ENCODE measurements at regions not wholly inside any gene's neighbourhood (a gene's known extent, or its start where the extent isn't known, plus 50 kb on each side); places are given as distances from the start of the nearest gene placed in this dataset.
A peak's percentile ranks its signal among the peaks of the same experiment; 100 is the strongest.
"Not testable (repeated sequence)": the region's sequence is repeated elsewhere in the genome, so short reads cannot be mapped to it uniquely, and the experiment has no call there.

- not testable (repeated sequence) for DNase-seq (ENCODE audit: low spot score)
Observed at GRCh38 chr6:102758536-102758935, 1365.0 kb downstream of the GRIK2 start.

GRCh38 chr6:102749210-102749971, 1355.9 kb downstream of the GRIK2 start:
- DNase-seq (ENCODE audit: low spot score) = no peak

GRCh38 chr6:102746941-102747340, 1353.4 kb downstream of the GRIK2 start:
- no peak for DNase-seq (ENCODE audit: low spot score)

DNA sequence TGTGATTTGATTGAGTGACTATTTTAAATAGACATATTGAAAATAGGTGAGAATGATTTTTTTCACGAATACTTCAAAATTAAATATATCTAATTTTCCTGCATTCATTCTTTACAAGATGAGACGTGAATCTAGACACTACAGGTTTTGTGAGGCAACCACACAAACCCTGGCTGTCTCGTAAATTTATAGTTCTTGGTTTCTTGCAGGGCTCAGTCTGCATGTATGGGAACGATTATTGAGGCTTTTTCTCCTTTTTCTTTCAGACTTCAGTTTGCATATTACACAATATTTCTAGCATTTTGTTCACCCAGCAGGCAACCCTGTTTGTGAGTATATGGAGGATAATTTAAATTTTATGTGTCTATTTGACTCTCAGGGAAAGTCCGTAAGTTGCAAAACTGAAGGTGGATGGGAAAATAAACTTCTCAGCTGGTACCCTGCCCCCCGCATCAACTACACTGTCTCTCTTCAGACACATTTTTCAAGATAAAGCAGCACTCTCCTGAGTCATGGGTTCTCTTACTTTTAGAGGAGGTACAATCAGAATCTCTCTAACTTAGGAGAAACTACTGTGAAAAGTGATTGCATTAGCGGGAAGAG, 1349.3 kb downstream of the GRIK2 start:
- no peak for DNase-seq (ENCODE audit: low spot score)

GRCh38 chr6:102742028-102742427, 1348.5 kb downstream of the GRIK2 start:
- DNase-seq (ENCODE audit: low spot score) = no peak

DNA sequence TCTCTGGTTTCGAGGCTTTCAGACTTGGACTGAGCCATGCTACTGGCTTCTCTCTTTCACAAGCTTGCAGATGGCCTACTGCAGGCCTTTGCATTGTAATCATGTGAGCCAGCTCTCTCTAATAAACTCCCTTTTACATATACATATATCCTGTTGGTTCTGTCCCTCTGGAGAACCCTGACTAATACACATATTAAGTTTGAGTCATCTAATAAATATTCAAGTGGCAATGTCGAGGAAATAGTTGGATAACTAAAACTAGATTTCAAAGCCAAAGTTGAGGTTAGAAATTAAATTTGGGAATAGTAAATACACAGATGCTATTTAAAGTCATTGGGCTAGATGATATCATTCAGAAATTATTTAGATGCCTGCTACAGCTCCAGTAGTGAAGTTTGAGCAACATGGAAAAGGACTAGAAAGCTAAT, 1343.4 kb downstream of the GRIK2 start:
- no peak for DNase-seq (ENCODE audit: low spot score)

DNA sequence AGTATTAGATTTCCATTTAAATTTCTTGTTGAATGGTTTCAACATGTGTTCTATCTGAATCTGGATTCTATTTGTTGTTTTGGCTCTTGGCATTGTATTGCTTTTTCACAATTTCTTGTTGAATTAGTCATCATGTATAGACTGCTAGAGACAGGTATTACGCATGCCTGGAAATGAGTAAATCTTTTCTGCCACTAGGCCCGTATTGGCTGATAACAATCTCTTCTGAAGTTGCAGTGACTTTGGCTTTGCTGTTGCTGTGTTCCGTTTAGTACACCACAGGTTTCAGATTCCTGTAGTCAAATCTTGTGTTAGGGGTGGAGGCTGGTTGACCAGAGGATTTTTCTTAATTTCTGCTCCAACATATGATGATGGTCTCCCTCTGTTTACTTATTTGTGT, 1339.4 kb downstream of the GRIK2 start:
- DNase-seq (ENCODE audit: low spot score) = no peak

DNA sequence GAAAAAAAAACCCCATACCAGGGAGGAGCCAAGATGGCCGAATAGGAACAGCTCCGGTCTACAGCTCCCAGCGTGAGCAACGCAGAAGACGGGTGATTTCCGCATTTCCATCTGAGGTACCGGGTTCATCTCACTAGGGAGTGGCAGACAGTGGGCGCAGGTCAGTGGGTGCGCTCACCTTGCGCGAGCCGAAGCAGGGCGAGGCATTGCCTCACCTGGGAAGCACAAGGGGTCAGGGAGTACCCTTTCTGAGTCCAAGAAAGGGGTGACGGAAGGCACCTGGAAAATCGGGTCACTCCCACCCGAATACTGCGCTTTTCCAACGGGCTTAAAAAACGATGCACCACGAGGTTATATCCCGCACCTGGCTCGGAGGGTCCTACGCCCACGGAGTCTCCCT, 1328.6 kb downstream of the GRIK2 start:
- not testable (repeated sequence) for DNase-seq (ENCODE audit: low spot score)

- DNase-seq (ENCODE audit: low spot score) = no peak
Observed at GRCh38 chr6:102717737-102718456, 1324.4 kb downstream of the GRIK2 start.

DNA sequence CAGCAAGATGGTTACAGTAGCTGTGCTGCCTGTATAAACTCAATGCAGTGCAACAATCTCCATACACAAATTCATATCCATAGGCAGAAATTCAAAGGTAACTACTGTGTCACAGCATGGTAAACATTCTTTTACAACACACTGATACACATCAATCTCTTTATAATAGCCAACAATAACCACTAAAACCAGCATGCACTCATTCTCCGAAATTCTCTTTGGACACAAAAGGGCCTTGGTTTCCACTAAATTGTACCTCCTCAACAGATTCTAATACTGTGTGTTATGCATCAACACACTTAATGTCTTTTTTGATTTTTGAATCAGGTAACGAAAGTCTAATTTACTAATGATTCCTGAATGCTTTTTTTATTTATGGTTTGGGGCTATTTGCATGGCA, 1323.7 kb downstream of the GRIK2 start:
- DNase-seq (ENCODE audit: low spot score) = no peak

DNA sequence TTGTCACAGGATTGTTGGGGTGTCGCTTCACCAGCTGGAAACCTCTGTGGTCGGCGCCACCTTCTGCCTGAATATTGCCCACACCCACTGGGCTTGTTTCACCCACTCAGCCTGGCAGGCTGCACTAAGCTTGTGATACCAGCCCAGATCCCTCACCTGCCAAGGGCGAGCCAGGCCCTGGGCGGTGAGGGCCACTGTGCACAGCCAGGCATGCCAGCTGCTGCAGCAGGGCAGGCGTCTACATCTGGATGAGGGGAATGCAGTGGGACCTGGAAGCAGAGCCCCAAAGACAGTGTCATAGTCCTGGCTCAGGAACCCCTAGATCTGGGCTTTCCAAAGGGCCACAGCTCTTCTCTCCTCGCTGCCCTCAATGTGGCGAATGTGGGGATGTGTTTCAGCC, 1307.5 kb downstream of the GRIK2 start:
- DNase-seq (ENCODE audit: low spot score) = no peak

- peak; percentile 41 for DNase-seq (ENCODE audit: low spot score)
Observed at GRCh38 chr6:102686461-102686860, 1293.0 kb downstream of the GRIK2 start.

DNA sequence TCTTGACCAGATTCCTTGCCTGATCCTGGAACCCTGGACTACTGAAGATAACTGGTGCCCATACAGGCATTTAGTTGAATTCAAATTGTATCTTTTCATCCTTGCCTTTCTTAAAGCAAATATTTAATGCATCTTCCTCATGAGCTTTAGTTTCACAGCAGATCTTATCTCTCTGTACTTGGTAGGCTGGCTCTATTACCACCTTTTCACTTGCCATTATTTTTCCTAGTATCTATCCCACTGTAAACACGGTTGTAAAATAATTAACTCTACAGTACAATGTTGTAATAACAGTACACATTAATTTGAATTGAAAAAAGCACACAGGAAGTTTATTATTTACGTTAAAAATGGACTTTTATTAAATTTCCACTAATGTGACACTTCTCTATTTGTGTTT, 1286.9 kb downstream of the GRIK2 start:
- no peak for DNase-seq (ENCODE audit: low spot score)

GRCh38 chr6:102679865-102680264, 1286.4 kb downstream of the GRIK2 start:
- no peak for DNase-seq (ENCODE audit: low spot score)

DNA sequence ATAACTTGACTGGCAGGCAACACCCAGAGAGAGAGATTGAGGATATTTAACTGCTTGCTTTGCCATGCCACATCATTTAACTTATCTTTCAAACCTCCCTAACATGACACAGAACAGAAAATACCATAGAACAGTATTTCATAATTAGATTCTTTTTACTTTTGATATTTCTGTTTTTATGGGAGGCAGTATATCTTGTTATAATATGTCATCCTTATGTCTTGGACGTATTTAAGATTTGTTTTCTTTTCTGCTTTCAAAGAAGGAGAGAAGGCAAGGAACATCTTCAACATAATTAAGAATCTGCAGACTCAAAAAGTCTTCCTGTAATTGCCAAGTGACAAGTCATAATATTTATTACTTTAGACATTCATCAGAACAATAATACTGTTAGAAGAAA, 1283.7 kb downstream of the GRIK2 start:
- no peak for DNase-seq (ENCODE audit: low spot score)

- no peak for DNase-seq (ENCODE audit: low spot score)
Observed at GRCh38 chr6:102670735-102671134, 1277.2 kb downstream of the GRIK2 start.

- DNase-seq (ENCODE audit: low spot score) = no peak
Observed at GRCh38 chr6:102662851-102663250, 1269.3 kb downstream of the GRIK2 start.

DNA sequence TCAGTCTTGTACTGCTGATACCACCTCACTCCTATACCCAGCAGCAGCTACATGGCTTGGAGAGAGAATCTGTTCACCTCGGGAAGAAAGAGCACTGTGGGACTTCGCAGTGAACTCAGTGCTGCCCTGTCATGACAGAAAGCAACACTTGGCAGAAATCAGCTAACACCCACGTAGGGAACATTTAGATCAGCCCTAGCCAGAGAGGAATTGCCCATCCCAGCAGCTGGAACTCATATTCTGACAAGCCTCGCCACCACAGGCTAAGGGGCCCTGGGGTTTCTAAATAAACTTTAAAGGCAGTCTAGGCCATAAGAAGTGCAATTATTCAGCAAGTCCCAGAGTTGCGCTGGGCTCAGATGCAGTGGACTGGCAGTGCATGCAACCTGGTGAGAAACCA, 1266.8 kb downstream of the GRIK2 start:
- DNase-seq (ENCODE audit: low spot score) = no peak

DNA sequence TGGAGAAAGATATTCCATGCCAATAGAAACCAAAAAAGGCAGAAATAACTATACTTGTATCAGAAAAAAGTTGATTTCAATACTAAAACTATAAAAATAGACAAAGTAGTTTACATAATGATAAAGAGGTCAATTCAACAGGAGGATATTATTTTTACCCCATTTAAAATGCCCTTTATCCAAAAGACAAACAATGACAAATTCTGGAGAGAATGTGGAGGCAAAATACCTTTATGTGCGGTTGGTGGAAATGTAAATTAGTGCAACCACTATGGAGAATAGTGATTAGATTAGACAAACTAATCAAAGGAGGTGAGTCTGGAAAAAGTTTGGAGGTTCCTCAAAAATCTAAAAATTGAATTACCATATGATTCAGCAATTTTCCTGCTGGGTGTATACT, 1262.3 kb downstream of the GRIK2 start:
- no peak for DNase-seq (ENCODE audit: low spot score)

- DNase-seq (ENCODE audit: low spot score) = no peak
Observed at GRCh38 chr6:102641426-102641825, 1247.9 kb downstream of the GRIK2 start.

DNA sequence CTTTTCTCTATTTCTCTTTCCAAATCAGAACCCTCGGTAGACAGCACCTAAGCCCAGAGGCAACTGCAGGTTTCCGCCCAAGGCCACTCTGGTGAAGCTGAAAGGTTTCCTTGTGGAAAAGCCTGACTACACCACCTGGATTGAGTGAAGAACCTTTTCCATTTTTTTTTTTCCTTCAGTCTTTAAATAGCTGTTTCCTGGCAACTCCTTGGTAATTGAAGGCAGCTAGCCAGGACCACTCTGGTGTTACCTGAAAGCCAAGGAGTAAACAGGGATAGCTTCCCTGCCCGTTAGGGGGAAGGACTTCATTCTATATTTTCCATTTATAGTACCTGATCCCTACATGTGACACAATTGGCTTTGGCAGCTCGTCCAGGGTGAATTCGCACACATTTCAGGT, 1238.4 kb downstream of the GRIK2 start:
- no peak for DNase-seq (ENCODE audit: low spot score)

DNA sequence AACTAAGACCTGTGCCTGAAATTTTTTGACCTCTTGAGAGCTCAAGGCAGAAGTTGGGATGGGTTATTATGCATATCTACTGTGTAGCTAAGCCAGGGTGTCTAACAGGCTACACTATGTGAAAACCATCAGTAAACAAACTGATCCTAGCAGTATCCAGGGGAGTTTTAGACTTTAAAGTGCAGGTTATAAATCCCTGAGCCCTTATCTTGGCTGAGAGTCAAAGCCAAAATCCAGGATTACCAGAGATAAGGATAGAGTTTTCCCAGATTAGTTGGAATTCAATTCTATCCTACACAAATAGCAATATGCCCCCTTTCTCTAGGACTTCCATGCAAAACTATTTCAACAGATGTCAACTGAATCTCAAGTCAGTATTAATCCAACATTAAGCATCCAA, 1229.7 kb downstream of the GRIK2 start:
- peak; percentile 46 for DNase-seq (ENCODE audit: low spot score)

GRCh38 chr6:102619585-102619984, 1226.1 kb downstream of the GRIK2 start:
- peak; percentile 36 for DNase-seq (ENCODE audit: low spot score)
